Spleen (tissue), 11 donors: ENCODE measurements at regions not wholly inside any gene's neighbourhood (a gene's known extent, or its start where the extent isn't known, plus 50 kb on each side); places are given as distances from the start of the nearest gene placed in this dataset.

Source experiments
- DNase-seq: peaks from one replicate; pipeline ENCODE4 v3.0.0-alpha.2; 2020
- H3K27ac ChIP-seq, 8 donors: fragments of 200-600 bp; sonication (generic) in 7 of 8; 1 replicate in 4 of 8; 2 replicates in 4 of 8; pipeline versions ENCODE4 v1.5.0 to v1.8.0; 2016 to 2021; ENCODE audit warnings: inconsistent platforms in 4 of 8, mild to moderate bottlenecking in 4 of 8, moderate library complexity in 1 of 8
- H3K27me3 ChIP-seq, 7 donors: fragments of 200-600 bp; sonication (generic) in 6 of 7; replicated peaks in 1 of 7; 1 replicate in 4 of 7; 2 replicates in 3 of 7; pipeline versions ENCODE4 v1.5.0 to v1.8.0; 2016 to 2021; ENCODE audit warnings: inconsistent platforms in 3 of 7, mild to moderate bottlenecking in 1 of 7
- H3K36me3 ChIP-seq, 6 donors: fragments of 200-600 bp; sonication (generic) in 5 of 6; 1 replicate in 4 of 6; 2 replicates in 2 of 6; pipeline versions ENCODE4 v1.5.0 to v1.8.0; 2016 to 2021; ENCODE audit warnings: inconsistent platforms in 2 of 6
- H3K4me1 ChIP-seq, 6 donors: fragments of 200-600 bp; sonication (generic) in 5 of 6; 1 replicate in 3 of 6; 2 replicates in 3 of 6; pipeline versions ENCODE4 v1.5.0 to v1.8.0; 2016 to 2021; ENCODE audit warnings: inconsistent platforms in 3 of 6
- H3K4me3 ChIP-seq, 8 donors: fragments of 200-600 bp; sonication (generic) in 7 of 8; 1 replicate in 4 of 8; 2 replicates in 4 of 8; pipeline versions ENCODE4 v1.5.0 to v1.8.0; 2016 to 2021; ENCODE audit warnings: inconsistent platforms in 4 of 8, mild to moderate bottlenecking in 4 of 8, moderate library complexity in 2 of 8
- H3K9me3 ChIP-seq, 8 donors: fragments of 200-600 bp; sonication (generic) in 7 of 8; 1 replicate in 4 of 8; 2 replicates in 4 of 8; pipeline versions ENCODE4 v1.5.0 to v1.8.0; 2016 to 2021; ENCODE audit warnings: inconsistent platforms in 4 of 8
- POLR2A ChIP-seq, 3 donors: fragments of 450-650 bp; IDR thresholded peaks; one replicate each; pipeline ENCODE4 v1.5.1; 2017; ENCODE audit warnings: antibody characterized with exemption in 3 of 3, mild to moderate bottlenecking in 1 of 3
- POLR2AphosphoS5 ChIP-seq, 3 donors: sonication (generic); formaldehyde crosslinking; IDR thresholded peaks; one replicate each; pipeline ENCODE4 v1.5.1; 2017; ENCODE audit warnings: antibody characterized with exemption in 3 of 3
- WGBS, 5 donors: extraction: QIAGEN DNeasy Blood & Tissue Kit in 3 of 5; methylation state at CpG; one replicate each; pipeline versions ENCODE4 v1.1.5 to v1.1.7; 2013 to 2018; 5-methylcytosine and 5-hydroxymethylcytosine counted together
- intact Hi-C: fragments of 100-400 bp; cut with DNase I; formaldehyde crosslinking; loops from one replicate; pipeline ENCODE4 v1.15.0; 2023; ENCODE audit warnings: low total_unique reads
- TF ChIP-seq, protein P1 (sequence below), 11 experiments: fragments of 200-600 bp in 7 of 11; fragments of 450-650 bp in 4 of 11; sonication (generic) in 4 of 11; IDR thresholded peaks in 8 of 11; conservative IDR thresholded peaks in 3 of 11; 1 replicate in 7 of 11; 2 replicates in 4 of 11; pipeline versions ENCODE4 v1.4.0 to v1.8.0; 2016 to 2021; ENCODE audit warnings: antibody characterized with exemption in 11 of 11, inconsistent platforms in 4 of 11, mild to moderate bottlenecking in 1 of 11
- donor health status: healthy with polysubstance abuse.
- donor health status: DM: no; HTN: no; CAD: no; lungs with moderate emphysema.
- donor health status: DM: no; HTN: no; CAD: no.
- donor health status: Bipolar disorder and iron deficiency.
- donor health status: healthy.
- donor health status: DM: no; HTN: no; CAD: no.
- donor health status: DM: yes; HTN: yes; CAD: no.

DNA sequence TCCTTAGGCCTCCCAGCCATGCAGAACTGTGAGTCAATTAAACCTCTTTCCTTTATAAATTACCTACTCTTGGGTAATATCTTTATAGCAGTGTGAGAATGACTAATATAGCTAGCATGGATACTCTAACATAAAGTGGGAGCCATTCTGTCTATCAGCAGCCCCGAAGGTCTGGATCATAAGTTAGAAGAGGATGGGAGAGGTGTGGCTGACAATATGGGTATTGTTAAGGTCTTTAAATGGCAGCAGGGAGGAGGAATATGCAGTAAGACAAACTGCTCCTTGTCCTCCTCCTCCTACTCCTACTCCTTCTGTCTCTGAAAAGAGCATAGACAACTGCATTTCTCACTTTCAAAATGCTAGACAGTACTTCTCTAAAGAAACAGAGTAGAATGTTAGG, 214.0 kb upstream of the C1orf87 start:
- WGBS, 5 donors = 87 to 94% (median 92%) methylated on average over 1 of the region's 1 CpG

DNA sequence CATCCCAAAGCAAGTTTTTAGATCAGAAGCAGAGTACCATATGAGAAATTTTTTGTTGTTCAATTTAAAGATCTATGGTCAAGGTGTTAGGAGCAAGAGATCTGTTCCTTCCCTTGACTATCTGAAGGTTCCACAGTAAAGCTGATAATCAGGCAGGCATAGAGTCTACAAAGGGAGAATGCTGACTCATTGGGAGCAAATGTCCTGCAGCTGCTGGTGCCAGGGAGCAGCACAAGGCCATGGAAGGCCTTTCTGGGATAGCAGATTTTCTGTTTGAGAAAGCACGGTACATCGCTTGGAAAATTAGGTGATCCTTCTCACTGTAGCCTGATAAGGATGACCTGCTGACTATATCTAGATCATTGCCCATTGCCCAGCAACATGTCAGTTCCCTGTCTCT, 210.1 kb upstream of the C1orf87 start:
- H3K27ac ChIP-seq = no peak overlapping the region
- DNase-seq = no peak
- H3K4me1 ChIP-seq = peaks cover 0 to 20% (median 14%) of the 10 kb centered on the region in 6 donors
- H3K36me3 ChIP-seq = no peaks in the 10 kb centered on the region
- intact Hi-C loops = no loop called here
- TF ChIP-seq, protein P1, sequence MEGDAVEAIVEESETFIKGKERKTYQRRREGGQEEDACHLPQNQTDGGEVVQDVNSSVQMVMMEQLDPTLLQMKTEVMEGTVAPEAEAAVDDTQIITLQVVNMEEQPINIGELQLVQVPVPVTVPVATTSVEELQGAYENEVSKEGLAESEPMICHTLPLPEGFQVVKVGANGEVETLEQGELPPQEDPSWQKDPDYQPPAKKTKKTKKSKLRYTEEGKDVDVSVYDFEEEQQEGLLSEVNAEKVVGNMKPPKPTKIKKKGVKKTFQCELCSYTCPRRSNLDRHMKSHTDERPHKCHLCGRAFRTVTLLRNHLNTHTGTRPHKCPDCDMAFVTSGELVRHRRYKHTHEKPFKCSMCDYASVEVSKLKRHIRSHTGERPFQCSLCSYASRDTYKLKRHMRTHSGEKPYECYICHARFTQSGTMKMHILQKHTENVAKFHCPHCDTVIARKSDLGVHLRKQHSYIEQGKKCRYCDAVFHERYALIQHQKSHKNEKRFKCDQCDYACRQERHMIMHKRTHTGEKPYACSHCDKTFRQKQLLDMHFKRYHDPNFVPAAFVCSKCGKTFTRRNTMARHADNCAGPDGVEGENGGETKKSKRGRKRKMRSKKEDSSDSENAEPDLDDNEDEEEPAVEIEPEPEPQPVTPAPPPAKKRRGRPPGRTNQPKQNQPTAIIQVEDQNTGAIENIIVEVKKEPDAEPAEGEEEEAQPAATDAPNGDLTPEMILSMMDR (IDR thresholded peaks at IDR 0.05 in 8 of 11, conservative IDR thresholded peaks at IDR 0.05 in 3 of 11) = no peak
- no peak for TF ChIP-seq POLR2A (IDR thresholded peaks at IDR 0.05)
- TF ChIP-seq POLR2AphosphoS5 (IDR thresholded peaks at IDR 0.05) = no peak
- H3K4me3 ChIP-seq = no peak overlapping the region
- WGBS, 5 donors = 91 to 100% (median 97%) methylated on average over 2 of the region's 2 CpGs
- no peaks in the 10 kb centered on the region for H3K9me3 ChIP-seq
- H3K27me3 ChIP-seq = no peaks in the 10 kb centered on the region

More for the DNA sequence above, 214.0 kb upstream of the C1orf87 start:
- TF ChIP-seq POLR2AphosphoS5 (IDR thresholded peaks at IDR 0.05) (no peak), POLR2A (IDR thresholded peaks at IDR 0.05) (no peak)
- TF ChIP-seq, protein P1 (IDR thresholded peaks at IDR 0.05 in 8 of 11, conservative IDR thresholded peaks at IDR 0.05 in 3 of 11) = no peak
- H3K27me3 ChIP-seq = no peaks in the 10 kb centered on the region
- H3K4me3 ChIP-seq = no peak overlapping the region
- H3K9me3 ChIP-seq = no peaks in the 10 kb centered on the region
- intact Hi-C loops = no loop called here
- no peak overlapping the region for H3K27ac ChIP-seq
- no peaks in the 10 kb centered on the region for H3K4me1 ChIP-seq
- no peaks in the 10 kb centered on the region for H3K36me3 ChIP-seq
- no peak for DNase-seq

GRCh38 chr1:60281360-60281932, 207.9 kb upstream of the C1orf87 start:
- H3K27ac ChIP-seq = peak overlapping the region in 3 of 8 donors; percentile 1 to 39 (median 30)
- H3K9me3 ChIP-seq = no peaks in the 10 kb centered on the region
- peaks cover 0 to 20% (median 14%) of the 10 kb centered on the region in 6 donors for H3K4me1 ChIP-seq
- H3K27me3 ChIP-seq = no peaks in the 10 kb centered on the region
- 10 to 19% (median 17%) methylated on average over 9 of the region's 9 CpGs for WGBS, 5 donors
- TF ChIP-seq, protein P1 (IDR thresholded peaks at IDR 0.05 in 8 of 11, conservative IDR thresholded peaks at IDR 0.05 in 3 of 11) = peak; percentile 24 to 92 (median 71)
- TF ChIP-seq POLR2A (IDR thresholded peaks at IDR 0.05) = no peak
- no peak for DNase-seq
- no peaks in the 10 kb centered on the region for H3K36me3 ChIP-seq
- no peak overlapping the region for H3K4me3 ChIP-seq
- intact Hi-C loops = no loop called here

DNA sequence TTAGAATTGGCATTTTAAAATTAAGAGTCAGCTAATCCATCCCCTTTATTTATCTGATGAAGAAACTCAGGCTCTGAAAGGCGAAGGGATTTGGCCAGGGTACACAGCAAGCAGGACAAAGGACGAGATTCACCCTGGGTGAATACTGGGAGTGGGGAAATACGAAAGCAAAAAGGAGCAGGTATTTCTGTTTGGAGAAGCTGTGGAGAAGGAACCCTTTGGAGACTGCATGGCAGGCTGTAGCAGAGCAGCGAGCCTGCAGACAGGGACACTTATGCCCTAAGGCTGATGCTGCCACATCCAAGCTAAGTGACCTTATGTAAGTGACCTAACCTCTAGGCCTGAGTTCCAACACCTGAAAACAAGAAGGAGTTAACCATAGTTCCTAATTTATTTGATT, 207.2 kb upstream of the C1orf87 start:
- Histone ChIP-seq H3K9me3 (no peaks in the 10 kb centered on the region), H3K4me1 (peaks cover 0 to 20% (median 14%) of the 10 kb centered on the region in 6 donors), H3K4me3 (no peak overlapping the region), H3K36me3 (no peaks in the 10 kb centered on the region), H3K27me3 (no peaks in the 10 kb centered on the region), H3K27ac (peak overlapping the region in 3 of 8 donors; percentile 1 to 20 (median 4))
- TF ChIP-seq POLR2AphosphoS5 (IDR thresholded peaks at IDR 0.05) = no peak
- TF ChIP-seq, protein P1 (IDR thresholded peaks at IDR 0.05 in 8 of 11, conservative IDR thresholded peaks at IDR 0.05 in 3 of 11) = no peak
- TF ChIP-seq POLR2A (IDR thresholded peaks at IDR 0.05) = no peak
- intact Hi-C loops = no loop called here
- 74 to 91% (median 84%) methylated on average over 4 of the region's 4 CpGs for WGBS, 5 donors
- no peak for DNase-seq
